WERI-Rb-1 (cell line): ENCODE measurements at regions not wholly inside any gene's neighbourhood (a gene's known extent, or its start where the extent isn't known, plus 50 kb on each side); places are given as distances from the start of the nearest gene placed in this dataset.

Experiments
- DNase-seq: peaks from one replicate; pipeline ENCODE4 v3.0.0-alpha.2; 2020
- H3K27ac ChIP-seq: fragments of 250-450 bp; sonication (Bioruptor Pico); 2 replicates; pipeline ENCODE4 v1.5.1; 2020; ENCODE audit warnings: mild to moderate bottlenecking, moderate library complexity
- H3K27me3 ChIP-seq: fragments of 250-450 bp; sonication (Bioruptor Pico); 2 replicates; pipeline ENCODE4 v1.5.1; 2021; ENCODE audit warnings: mild to moderate bottlenecking, low read depth, moderate library complexity; ENCODE audit not compliant: insufficient read depth, severe bottlenecking
- H3K36me3 ChIP-seq: fragments of 250-450 bp; sonication (Bioruptor Pico); 2 replicates; pipeline ENCODE4 v1.5.1; 2020; ENCODE audit warnings: mild to moderate bottlenecking, moderate library complexity
- H3K4me3 ChIP-seq: 2 replicates; pipeline ENCODE4 v1.5.1; 2011; ENCODE audit warnings: low read depth, mild to moderate bottlenecking, control low read depth, low read length
- H3K9me3 ChIP-seq: fragments of 250-450 bp; sonication (Bioruptor Pico); 2 replicates; pipeline ENCODE4 v1.5.1; 2021; ENCODE audit warnings: mild to moderate bottlenecking, moderate library complexity; ENCODE audit not compliant: severe bottlenecking
- CTCF ChIP-seq: IDR thresholded peaks from 2 replicates; pipeline ENCODE4 v1.5.1; 2011; ENCODE audit warnings: low read depth, mild to moderate bottlenecking, control low read depth, inconsistent platforms, low read length

- H3K27me3 ChIP-seq = no peaks in the 10 kb centered on the region
- DNase-seq = no peak
- H3K9me3 ChIP-seq = no peaks in the 10 kb centered on the region
Measured at GRCh38 chr3:153260681-153261080, 98.7 kb downstream of the RAP2B start.

GRCh38 chr3:153266619-153267018, 104.6 kb downstream of the RAP2B start:
- H3K27me3 ChIP-seq = no peaks in the 10 kb centered on the region
- DNase-seq = no peak
- no peaks in the 10 kb centered on the region for H3K36me3 ChIP-seq
- H3K9me3 ChIP-seq = no peaks in the 10 kb centered on the region
- no peak overlapping the region for H3K27ac ChIP-seq
- no peak for TF ChIP-seq CTCF
- no peak overlapping the region for H3K4me3 ChIP-seq

More at GRCh38 chr3:153260681-153261080, 98.7 kb downstream of the RAP2B start:
- no peaks in the 10 kb centered on the region for H3K36me3 ChIP-seq
- TF ChIP-seq CTCF = no peak
- no peak overlapping the region for H3K4me3 ChIP-seq
- H3K27ac ChIP-seq = no peak overlapping the region

GRCh38 chr3:153268564-153269279, 106.7 kb downstream of the RAP2B start:
- H3K27me3 ChIP-seq = no peaks in the 10 kb centered on the region
- no peak for TF ChIP-seq CTCF
- no peak for DNase-seq
- no peaks in the 10 kb centered on the region for H3K36me3 ChIP-seq
- H3K4me3 ChIP-seq = no peak overlapping the region
- H3K27ac ChIP-seq = no peak overlapping the region
- H3K9me3 ChIP-seq = no peaks in the 10 kb centered on the region

GRCh38 chr3:153269730-153270129, 107.7 kb downstream of the RAP2B start:
- DNase-seq = no peak
- no peak overlapping the region for H3K27ac ChIP-seq
- no peak overlapping the region for H3K4me3 ChIP-seq
- no peak for TF ChIP-seq CTCF
- no peaks in the 10 kb centered on the region for H3K27me3 ChIP-seq
- no peaks in the 10 kb centered on the region for H3K9me3 ChIP-seq
- H3K36me3 ChIP-seq = no peaks in the 10 kb centered on the region

GRCh38 chr3:153273217-153273616, 111.2 kb downstream of the RAP2B start:
- TF ChIP-seq CTCF = no peak
- Histone ChIP-seq H3K27me3 (no peaks in the 10 kb centered on the region), H3K36me3 (no peaks in the 10 kb centered on the region), H3K27ac (no peak overlapping the region), H3K4me3 (no peak overlapping the region), H3K9me3 (no peaks in the 10 kb centered on the region)
- no peak for DNase-seq
